Mesothelial cell of epicardium (in vitro differentiated cells): ENCODE measurements at regions not wholly inside any gene's neighbourhood (a gene's known extent, or its start where the extent isn't known, plus 50 kb on each side); places are given as distances from the start of the nearest gene placed in this dataset.

ENCODE experiments used
- DNase-seq, 2 experiments: peaks; one replicate each; pipeline ENCODE4 v3.0.0; 2021; ENCODE audit warnings: low spot score in 2 of 2; ENCODE audit not compliant: unreplicated experiment in 2 of 2
- H3K27ac Mint-ChIP-seq: 2 replicates; pipeline ENCODE4 v1.8.0; 2021; ENCODE audit warnings: mixed read lengths
- H3K27me3 Mint-ChIP-seq: 2 replicates; pipeline ENCODE4 v1.8.0; 2021; ENCODE audit warnings: low read depth, mixed read lengths
- H3K36me3 Mint-ChIP-seq: 2 replicates; pipeline ENCODE4 v1.8.0; 2021; ENCODE audit warnings: mixed read lengths
- H3K4me1 Mint-ChIP-seq: 2 replicates; pipeline ENCODE4 v1.8.0; 2021; ENCODE audit warnings: mixed read lengths
- H3K4me3 Mint-ChIP-seq: 2 replicates; pipeline ENCODE4 v1.8.0; 2021; ENCODE audit warnings: mild to moderate bottlenecking, moderate library complexity, mixed read lengths
- H3K9me3 Mint-ChIP-seq: 2 replicates; pipeline ENCODE4 v1.8.0; 2021; ENCODE audit warnings: mixed read lengths
- CTCF ChIP-seq: fragments of 200-600 bp; sonication (generic); IDR thresholded peaks from one replicate; pipeline ENCODE4 v1.5.0; 2021; ENCODE audit warnings: antibody characterized with exemption; ENCODE audit not compliant: unreplicated experiment

GRCh38 chr12:92639017-92639416 lies 63.8 kb upstream of the PLEKHG7 start:
- peaks cover 11% of the 10 kb centered on the region for H3K9me3 Mint-ChIP-seq
- peak overlapping the region; percentile 8 for H3K27ac Mint-ChIP-seq
- TF ChIP-seq CTCF = no peak
- H3K36me3 Mint-ChIP-seq = no peaks in the 10 kb centered on the region
- no peak for DNase-seq
- peaks cover 16% of the 10 kb centered on the region for H3K4me1 Mint-ChIP-seq
- no peaks in the 10 kb centered on the region for H3K27me3 Mint-ChIP-seq
- H3K4me3 Mint-ChIP-seq = no peak overlapping the region

GRCh38 chr12:92634730-92635129 lies 68.1 kb upstream of the PLEKHG7 start:
- DNase-seq = no peak
- peaks cover 21% of the 10 kb centered on the region for H3K4me1 Mint-ChIP-seq

GRCh38 chr12:92634202-92634601 lies 68.6 kb upstream of the PLEKHG7 start:
- no peaks in the 10 kb centered on the region for H3K36me3 Mint-ChIP-seq
- no peak overlapping the region for H3K27ac Mint-ChIP-seq
- DNase-seq = no peak
- H3K27me3 Mint-ChIP-seq = no peaks in the 10 kb centered on the region
- no peaks in the 10 kb centered on the region for H3K9me3 Mint-ChIP-seq
- H3K4me3 Mint-ChIP-seq = no peak overlapping the region
- TF ChIP-seq CTCF = no peak
- H3K4me1 Mint-ChIP-seq = peaks cover 21% of the 10 kb centered on the region

More at GRCh38 chr12:92634730-92635129, 68.1 kb upstream of the PLEKHG7 start:
- Mint-ChIP-seq H3K27ac (no peak overlapping the region), H3K36me3 (no peaks in the 10 kb centered on the region), H3K27me3 (no peaks in the 10 kb centered on the region), H3K4me3 (no peak overlapping the region), H3K9me3 (no peaks in the 10 kb centered on the region)
- TF ChIP-seq CTCF = no peak

GRCh38 chr12:92630968-92631367 lies 71.8 kb upstream of the PLEKHG7 start:
- no peaks in the 10 kb centered on the region for H3K36me3 Mint-ChIP-seq

GRCh38 chr12:92629349-92630065 lies 73.3 kb upstream of the PLEKHG7 start:
- H3K4me1 Mint-ChIP-seq = peaks cover 16% of the 10 kb centered on the region
- no peaks in the 10 kb centered on the region for H3K27me3 Mint-ChIP-seq
- H3K27ac Mint-ChIP-seq = peak overlapping the region; percentile 91
- H3K36me3 Mint-ChIP-seq = no peaks in the 10 kb centered on the region
- no peak for TF ChIP-seq CTCF
- peaks cover 5% of the 10 kb centered on the region for H3K9me3 Mint-ChIP-seq
- H3K4me3 Mint-ChIP-seq = no peak overlapping the region
- peak; percentile 27 to 57 for DNase-seq

More at GRCh38 chr12:92630968-92631367, 71.8 kb upstream of the PLEKHG7 start:
- Mint-ChIP-seq H3K4me1 (peaks cover 15% of the 10 kb centered on the region), H3K4me3 (no peak overlapping the region), H3K27me3 (no peaks in the 10 kb centered on the region), H3K27ac (no peak overlapping the region), H3K9me3 (peaks cover 5% of the 10 kb centered on the region)
- DNase-seq = no peak
- no peak for TF ChIP-seq CTCF
